ENCODE measurements at regions not wholly inside any gene's neighbourhood (a gene's known extent, or its start where the extent isn't known, plus 50 kb on each side); places are given as distances from the start of the nearest gene placed in this dataset.

DNA sequence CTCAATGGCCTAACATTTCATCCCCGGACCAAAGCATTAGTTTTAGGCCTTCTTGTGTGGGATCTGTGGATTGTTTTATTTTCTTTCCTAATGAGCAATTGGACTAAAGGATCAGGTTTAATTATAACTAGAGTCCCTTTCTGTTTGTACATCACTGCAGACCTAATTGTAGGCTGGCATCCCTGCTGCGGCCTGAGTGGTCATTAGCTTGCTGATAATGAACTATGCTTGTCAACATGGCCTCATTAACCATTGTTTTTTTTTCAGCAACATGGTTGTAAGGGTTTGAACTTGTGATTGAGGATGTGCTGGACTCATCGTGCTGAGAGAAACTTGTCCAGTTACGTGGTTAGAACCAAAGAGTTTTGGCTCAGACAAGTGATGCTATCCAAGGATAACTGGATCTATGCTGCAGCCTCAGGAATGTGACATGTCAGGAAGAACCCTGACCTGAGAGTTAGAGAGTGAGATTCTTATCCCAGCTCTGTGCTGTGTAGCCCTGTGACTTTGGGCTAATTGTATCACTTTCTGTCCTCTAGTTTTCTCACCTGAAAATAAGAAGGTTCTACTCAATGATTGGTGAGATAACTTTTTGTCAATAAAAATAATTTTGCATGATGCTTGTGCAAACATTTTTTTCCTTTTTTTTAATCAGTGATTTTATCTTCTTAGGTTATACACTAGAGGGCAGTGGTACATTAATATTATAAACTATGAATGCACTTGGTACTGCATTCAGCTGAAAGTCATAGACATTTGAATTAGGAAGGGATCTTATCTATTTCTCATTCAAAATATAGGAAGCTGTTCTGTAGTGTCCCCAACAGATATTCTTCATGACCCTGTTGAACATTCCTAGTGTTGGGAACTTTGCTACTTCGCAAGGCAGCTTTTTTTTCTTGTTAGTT lies 140.9 kb downstream of the RNF144B start:
- H4K20me1 ChIP-seq (ENCODE audit: control insufficient read depth, insufficient read depth, low read depth, low read length) = no peaks in the 10 kb centered on the region
- H3K9me2 ChIP-seq (replicated peaks; ENCODE audit: control insufficient read depth, low read length) = no peaks in the 10 kb centered on the region
- no peaks in the 10 kb centered on the region for H3K79me2 ChIP-seq (ENCODE audit: control insufficient read depth, low read length)
- no peaks in the 10 kb centered on the region for H3K9me3 ChIP-seq (ENCODE audit: control insufficient read depth, insufficient read depth, low read length)
- no peaks in the 10 kb centered on the region for H3K4me1 ChIP-seq (ENCODE audit: control insufficient read depth, low read length)
- peaks cover 9% of the 10 kb centered on the region; the same call in 1 of the 2 replicates for H3K27me3 ChIP-seq (ENCODE audit: control insufficient read depth, low read length)
- no peak overlapping the region for H3K4me3 ChIP-seq (ENCODE audit: low read length)
- H3K4me2 ChIP-seq (ENCODE audit: low read length) = no peak overlapping the region
- H3K27ac ChIP-seq (ENCODE audit: low read depth, low read length) = no peak overlapping the region
- H3K36me3 ChIP-seq (ENCODE audit: control insufficient read depth, low read length) = no peaks in the 10 kb centered on the region
- no peak for TF ChIP-seq EZH2phosphoT487 (IDR thresholded peaks at IDR 0.05; ENCODE audit: borderline replicate concordance, low read length)
- TF ChIP-seq, protein P1, sequence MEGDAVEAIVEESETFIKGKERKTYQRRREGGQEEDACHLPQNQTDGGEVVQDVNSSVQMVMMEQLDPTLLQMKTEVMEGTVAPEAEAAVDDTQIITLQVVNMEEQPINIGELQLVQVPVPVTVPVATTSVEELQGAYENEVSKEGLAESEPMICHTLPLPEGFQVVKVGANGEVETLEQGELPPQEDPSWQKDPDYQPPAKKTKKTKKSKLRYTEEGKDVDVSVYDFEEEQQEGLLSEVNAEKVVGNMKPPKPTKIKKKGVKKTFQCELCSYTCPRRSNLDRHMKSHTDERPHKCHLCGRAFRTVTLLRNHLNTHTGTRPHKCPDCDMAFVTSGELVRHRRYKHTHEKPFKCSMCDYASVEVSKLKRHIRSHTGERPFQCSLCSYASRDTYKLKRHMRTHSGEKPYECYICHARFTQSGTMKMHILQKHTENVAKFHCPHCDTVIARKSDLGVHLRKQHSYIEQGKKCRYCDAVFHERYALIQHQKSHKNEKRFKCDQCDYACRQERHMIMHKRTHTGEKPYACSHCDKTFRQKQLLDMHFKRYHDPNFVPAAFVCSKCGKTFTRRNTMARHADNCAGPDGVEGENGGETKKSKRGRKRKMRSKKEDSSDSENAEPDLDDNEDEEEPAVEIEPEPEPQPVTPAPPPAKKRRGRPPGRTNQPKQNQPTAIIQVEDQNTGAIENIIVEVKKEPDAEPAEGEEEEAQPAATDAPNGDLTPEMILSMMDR (IDR thresholded peaks at IDR 0.05; ENCODE audit: low read depth, low read length, poor library complexity, severe bottlenecking) = peak; percentile 53
- no peaks in the 10 kb centered on the region for H3F3A ChIP-seq (ENCODE audit: control insufficient read depth, insufficient read depth)

DNA sequence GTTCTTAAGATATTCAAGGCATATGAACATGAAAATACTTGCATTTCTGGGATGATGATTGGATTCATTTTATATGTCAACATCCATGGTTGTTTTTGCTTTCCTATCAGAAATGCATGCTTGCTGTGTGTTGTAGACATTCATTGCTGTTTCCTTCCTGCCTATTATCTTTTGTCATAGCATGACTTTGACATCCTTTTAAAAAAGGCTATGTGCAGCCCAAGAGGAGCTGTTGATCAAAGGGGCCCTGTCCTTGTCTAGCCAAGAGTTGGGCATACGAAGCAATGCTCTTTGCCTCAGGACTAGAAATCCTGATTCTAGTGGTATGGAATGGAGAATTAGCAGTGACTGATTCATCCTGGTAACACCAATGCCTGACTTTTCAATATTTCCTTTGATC lies 143.1 kb downstream of the RNF144B start:
- no peaks in the 10 kb centered on the region for H3F3A ChIP-seq (ENCODE audit: control insufficient read depth, insufficient read depth)
- no peaks in the 10 kb centered on the region for H3K79me2 ChIP-seq (ENCODE audit: control insufficient read depth, low read length)
- no peak overlapping the region for H3K27ac ChIP-seq (ENCODE audit: low read depth, low read length)
- TF ChIP-seq, protein P1 (IDR thresholded peaks at IDR 0.05; ENCODE audit: low read depth, low read length, poor library complexity, severe bottlenecking) = no peak
- no peak for TF ChIP-seq EZH2phosphoT487 (IDR thresholded peaks at IDR 0.05; ENCODE audit: borderline replicate concordance, low read length)
- H4K20me1 ChIP-seq (ENCODE audit: control insufficient read depth, insufficient read depth, low read depth, low read length) = no peaks in the 10 kb centered on the region
- no peaks in the 10 kb centered on the region for H3K9me3 ChIP-seq (ENCODE audit: control insufficient read depth, insufficient read depth, low read length)
- H3K4me3 ChIP-seq (ENCODE audit: low read length) = no peak overlapping the region
- no peaks in the 10 kb centered on the region for H3K4me1 ChIP-seq (ENCODE audit: control insufficient read depth, low read length)
- H3K27me3 ChIP-seq (ENCODE audit: control insufficient read depth, low read length) = peaks cover 9% of the 10 kb centered on the region; the same call in 1 of the 2 replicates
- H3K4me2 ChIP-seq (ENCODE audit: low read length) = no peak overlapping the region
- no peaks in the 10 kb centered on the region for H3K36me3 ChIP-seq (ENCODE audit: control insufficient read depth, low read length)
- H3K9me2 ChIP-seq (replicated peaks; ENCODE audit: control insufficient read depth, low read length) = no peaks in the 10 kb centered on the region

DNA sequence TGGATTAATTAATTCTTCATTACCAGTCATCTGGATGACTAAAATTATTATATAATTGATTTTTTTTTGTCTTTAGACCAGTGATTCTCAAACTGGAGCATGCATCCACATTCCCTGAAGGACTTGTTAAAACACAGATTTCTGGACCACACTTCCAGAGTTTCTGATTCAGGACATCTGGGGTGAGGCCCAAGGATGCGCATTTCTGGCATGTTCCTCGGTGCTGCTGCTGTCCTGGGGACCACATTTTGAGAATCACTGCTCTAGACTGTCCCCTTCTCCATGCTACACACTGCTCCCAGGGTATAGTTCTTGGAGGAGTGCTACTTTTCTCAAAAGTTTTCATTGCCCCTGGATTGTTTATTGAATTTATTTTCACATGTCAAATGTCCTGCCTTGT lies 145.0 kb downstream of the RNF144B start:
- TF ChIP-seq, protein P1 (IDR thresholded peaks at IDR 0.05; ENCODE audit: low read depth, low read length, poor library complexity, severe bottlenecking) = no peak
- no peak for TF ChIP-seq EZH2phosphoT487 (IDR thresholded peaks at IDR 0.05; ENCODE audit: borderline replicate concordance, low read length)
- Histone ChIP-seq H3K4me3 (ENCODE audit: low read length) (no peak overlapping the region), H3K79me2 (ENCODE audit: control insufficient read depth, low read length) (no peaks in the 10 kb centered on the region), H3K4me2 (ENCODE audit: low read length) (no peak overlapping the region), H3F3A (ENCODE audit: control insufficient read depth, insufficient read depth) (no peaks in the 10 kb centered on the region), H3K9me2 (replicated peaks; ENCODE audit: control insufficient read depth, low read length) (no peaks in the 10 kb centered on the region), H4K20me1 (ENCODE audit: control insufficient read depth, insufficient read depth, low read depth, low read length) (no peaks in the 10 kb centered on the region), H3K9me3 (ENCODE audit: control insufficient read depth, insufficient read depth, low read length) (no peaks in the 10 kb centered on the region), H3K36me3 (ENCODE audit: control insufficient read depth, low read length) (no peaks in the 10 kb centered on the region), H3K27me3 (ENCODE audit: control insufficient read depth, low read length) (peaks cover 12% of the 10 kb centered on the region; the same call in 1 of the 2 replicates), H3K4me1 (ENCODE audit: control insufficient read depth, low read length) (no peaks in the 10 kb centered on the region), H3K27ac (ENCODE audit: low read depth, low read length) (no peak overlapping the region)
